HEK293T (cell line): ENCODE measurements at regions not wholly inside any gene's neighbourhood (a gene's known extent, or its start where the extent isn't known, plus 50 kb on each side); places are given as distances from the start of the nearest gene placed in this dataset.

Experiments used
- CTCF ChIA-PET: fragments of 350-600 bp; formaldehyde crosslinking; extraction: SDS; loops from one replicate; lab custom pipeline; 2021; ENCODE audit warnings: antibody characterized with exemption, inconsistent platforms; lab: Yijun Ruan, JAX
- POLR2A ChIA-PET: fragments of 350-600 bp; formaldehyde crosslinking; extraction: SDS; loops from one replicate; lab custom pipeline; 2020; ENCODE audit warnings: antibody characterized with exemption, inconsistent platforms; lab: Yijun Ruan, JAX
- DNase-seq: peaks from one replicate; pipeline ENCODE4 v3.0.0; 2012; ENCODE audit warnings: mixed read lengths; ENCODE audit errors: extremely low spot score
- ARNT ChIP-seq: fragments of 450-650 bp; IDR thresholded peaks from 2 replicates; pipeline ENCODE4 v1.6.1; 2017; ENCODE audit warnings: mild to moderate bottlenecking
- BHLHE40 ChIP-seq: fragments of 450-650 bp; IDR thresholded peaks from 2 replicates; pipeline ENCODE4 v1.6.1; 2016; ENCODE audit warnings: mild to moderate bottlenecking, moderate library complexity, borderline replicate concordance
- CTBP1 ChIP-seq: fragments of 450-650 bp; IDR thresholded peaks from 2 replicates; pipeline ENCODE4 v1.6.1; 2016; ENCODE audit warnings: borderline replicate concordance
- ELF4 ChIP-seq: fragments of 450-650 bp; IDR thresholded peaks from 2 replicates; pipeline ENCODE4 v1.6.1; 2017; ENCODE audit warnings: antibody characterized with exemption
- FOXA1 ChIP-seq: fragments of 450-650 bp; IDR thresholded peaks from 2 replicates; pipeline ENCODE4 v1.6.1; 2016; ENCODE audit warnings: mild to moderate bottlenecking
- FOXK2 ChIP-seq: fragments of 450-650 bp; IDR thresholded peaks from 2 replicates; pipeline ENCODE4 v1.6.1; 2016; ENCODE audit warnings: mild to moderate bottlenecking
- FOXM1 ChIP-seq: fragments of 450-650 bp; IDR thresholded peaks from 2 replicates; pipeline ENCODE4 v1.6.1; 2017; ENCODE audit warnings: mild to moderate bottlenecking, borderline replicate concordance
- HDGF ChIP-seq: fragments of 450-650 bp; IDR thresholded peaks from 2 replicates; pipeline ENCODE4 v1.6.1; 2017; ENCODE audit warnings: antibody characterized with exemption, borderline replicate concordance
- L3MBTL2 ChIP-seq: fragments of 450-650 bp; conservative IDR thresholded peaks from 2 replicates; pipeline ENCODE4 v1.6.1; 2016; ENCODE audit warnings: mild to moderate bottlenecking
- LEF1 ChIP-seq: fragments of 450-650 bp; IDR thresholded peaks from 2 replicates; pipeline ENCODE4 v1.6.1; 2017; ENCODE audit warnings: mild to moderate bottlenecking, borderline replicate concordance
- NFRKB ChIP-seq: fragments of 450-650 bp; IDR thresholded peaks from 2 replicates; pipeline ENCODE4 v1.6.1; 2016; ENCODE audit warnings: mild to moderate bottlenecking, moderate library complexity
- PKNOX1 ChIP-seq: fragments of 450-650 bp; IDR thresholded peaks from 2 replicates; pipeline ENCODE4 v1.6.1; 2016
- SP1 ChIP-seq: fragments of 450-650 bp; IDR thresholded peaks from 2 replicates; pipeline ENCODE4 v1.6.1; 2017
- SUZ12 ChIP-seq: fragments of 450-650 bp; IDR thresholded peaks from 2 replicates; pipeline ENCODE4 v1.6.1; 2016; ENCODE audit warnings: mild to moderate bottlenecking
- TARDBP ChIP-seq: fragments of 450-650 bp; IDR thresholded peaks from 2 replicates; pipeline ENCODE4 v1.6.1; 2016
- ZNF384 ChIP-seq: fragments of 450-650 bp; IDR thresholded peaks from 2 replicates; pipeline ENCODE4 v1.6.1; 2016

- TF ChIP-seq FOXA1 (no peak), BHLHE40 (no peak)
- ChIA-PET CTCF (no interaction called here), POLR2A (no interaction called here)
- no peak for DNase-seq
These were observed 161.4 kb downstream of the GNAT3 start for GRCh38 chr7:80350430-80350829.

- ChIA-PET POLR2A (no interaction called here), CTCF (no interaction called here)
- TF ChIP-seq ARNT (no peak), FOXA1 (no peak), ZNF384 (no peak), L3MBTL2 (no peak), SUZ12 (no peak), CTBP1 (no peak), TARDBP (no peak), LEF1 (no peak), HDGF (no peak), FOXK2 (no peak), FOXM1 (no peak), NFRKB (no peak), SP1 (no peak), ELF4 (no peak), PKNOX1 (no peak), BHLHE40 (no peak)
- no peak for DNase-seq
These were observed 163.6 kb downstream of the GNAT3 start for GRCh38 chr7:80348223-80348622.

- no peak for DNase-seq
- ChIA-PET POLR2A (no interaction called here), CTCF (interaction anchor here (0.6 kb wide), 1 partner anchor 42 kb away, joined by 3 read pairs; no protein-coding TSS in a partner anchor)
- TF ChIP-seq BHLHE40: no peak
These were observed 164.7 kb downstream of the GNAT3 start for GRCh38 chr7:80347173-80347572.

GRCh38 chr7:80346704-80347103 is 165.2 kb downstream of the GNAT3 start:
- no peak for DNase-seq
- POLR2A ChIA-PET: no interaction called here
- CTCF ChIA-PET: no interaction called here
- TF ChIP-seq NFRKB: no peak
- no peak for TF ChIP-seq SP1
- TF ChIP-seq FOXK2: no peak

- POLR2A ChIA-PET: no interaction called here
- TF ChIP-seq FOXA1 (no peak), HDGF (no peak), L3MBTL2 (no peak), CTBP1 (no peak), LEF1 (no peak), PKNOX1 (no peak), TARDBP (no peak), ARNT (no peak), FOXK2 (no peak), SP1 (no peak), FOXM1 (no peak), SUZ12 (no peak), ELF4 (no peak), BHLHE40 (no peak), NFRKB (no peak), ZNF384 (no peak)
- CTCF ChIA-PET: interaction anchor here (0.7 kb wide), 1 partner anchor 24 kb away, joined by 4 read pairs; no protein-coding TSS in a partner anchor
- peak; percentile 5 for DNase-seq
These were observed 176.2 kb downstream of the GNAT3 start for GRCh38 chr7:80335511-80336231.

GRCh38 chr7:80334908-80335307 is 177.0 kb downstream of the GNAT3 start:
- no peak for TF ChIP-seq CTBP1
- no peak for TF ChIP-seq HDGF
- no peak for TF ChIP-seq FOXK2
- TF ChIP-seq FOXA1: no peak
- TF ChIP-seq SUZ12: no peak
- no peak for TF ChIP-seq LEF1
- TF ChIP-seq NFRKB: no peak
- TF ChIP-seq ELF4: no peak
- TF ChIP-seq PKNOX1: no peak
- TF ChIP-seq FOXM1: no peak
- TF ChIP-seq L3MBTL2: no peak
- no peak for TF ChIP-seq SP1
- TF ChIP-seq TARDBP: no peak
- TF ChIP-seq ZNF384: no peak
- no peak for TF ChIP-seq BHLHE40
- no peak for TF ChIP-seq ARNT
- POLR2A ChIA-PET: no interaction called here
- DNase-seq: no peak
- CTCF ChIA-PET: interaction anchor here (0.8 kb wide), 1 partner anchor 201 kb away, joined by 3 read pairs; no protein-coding TSS in a partner anchor
